GM21717 (cell line): ENCODE measurements at regions not wholly inside any gene's neighbourhood (a gene's known extent, or its start where the extent isn't known, plus 50 kb on each side); places are given as distances from the start of the nearest gene placed in this dataset.
A peak's percentile ranks its signal among the peaks of the same experiment; 100 is the strongest.

Experiments used
- ATAC-seq: cut with Tn5 transposase; IDR thresholded peaks from one replicate; pipeline ENCODE4 v1.9.1; 2021; ENCODE audit warnings: mild to moderate bottlenecking, moderate library complexity; ENCODE audit not compliant: unreplicated experiment

DNA sequence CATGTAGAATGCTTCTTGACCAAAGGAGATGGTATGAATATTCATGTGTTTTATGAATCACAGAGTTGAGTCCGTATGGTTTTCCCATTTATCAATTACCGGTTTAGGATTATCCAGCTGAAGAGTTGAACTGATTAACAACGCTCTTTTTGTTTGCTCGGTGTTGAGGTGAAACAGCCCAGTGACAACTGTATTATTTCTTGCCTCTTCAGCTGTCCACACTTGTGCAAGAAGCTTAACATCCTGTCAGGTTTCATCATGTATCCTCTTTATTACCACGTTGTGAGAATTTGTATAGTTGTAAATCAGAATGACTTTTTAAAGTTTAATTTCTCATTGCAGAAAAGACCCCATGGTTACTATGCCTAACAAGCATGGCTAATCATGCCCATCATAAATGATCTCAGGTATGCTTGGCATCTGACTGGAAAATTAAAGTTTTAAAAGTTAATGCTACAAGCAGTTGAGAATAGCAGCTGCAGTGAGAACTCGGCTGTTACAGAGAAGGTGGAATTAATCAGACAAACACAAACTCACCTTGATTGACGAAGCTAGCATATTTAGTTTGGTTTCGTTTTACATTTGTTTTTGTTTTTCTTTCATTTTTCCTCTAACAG, 563.2 kb upstream of the ADGRL2 start:
- no peak for ATAC-seq

DNA sequence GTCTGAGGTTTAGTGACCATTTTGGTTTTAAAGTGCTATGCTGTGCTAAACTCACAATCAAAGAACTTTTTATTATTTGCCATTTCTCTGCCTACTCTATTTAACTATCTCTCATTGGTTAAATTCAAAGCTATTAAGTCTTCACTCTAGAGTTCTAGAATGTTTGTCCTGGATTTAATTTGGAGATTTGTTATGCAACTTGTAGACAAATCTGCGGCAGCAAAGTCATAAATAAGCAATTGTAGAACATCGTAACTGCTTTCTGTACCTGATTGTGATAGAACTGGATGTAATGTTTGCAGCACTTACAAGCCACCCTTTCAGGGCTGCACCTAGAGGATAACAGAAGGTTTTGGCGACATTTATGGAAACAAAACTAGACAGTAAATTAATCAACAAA, 566.5 kb upstream of the ADGRL2 start:
- no peak for ATAC-seq

DNA sequence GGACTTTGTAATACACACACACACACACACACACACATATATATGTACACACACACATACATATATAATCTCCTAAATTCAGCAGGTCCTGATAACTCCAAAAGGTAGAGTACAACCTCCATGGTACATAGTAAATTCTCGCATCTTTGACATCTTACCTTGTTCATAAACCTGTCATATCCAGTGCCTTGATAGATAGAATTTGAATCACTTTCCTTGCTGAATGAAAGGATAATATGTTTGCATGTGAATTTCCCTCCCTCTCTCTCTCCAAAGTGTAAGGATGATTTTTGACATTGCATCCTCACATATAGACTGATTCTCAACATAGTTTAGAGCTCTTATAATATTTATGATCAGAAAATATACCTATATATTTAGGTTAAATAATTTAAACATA, 567.1 kb upstream of the ADGRL2 start:
- no peak for ATAC-seq

DNA sequence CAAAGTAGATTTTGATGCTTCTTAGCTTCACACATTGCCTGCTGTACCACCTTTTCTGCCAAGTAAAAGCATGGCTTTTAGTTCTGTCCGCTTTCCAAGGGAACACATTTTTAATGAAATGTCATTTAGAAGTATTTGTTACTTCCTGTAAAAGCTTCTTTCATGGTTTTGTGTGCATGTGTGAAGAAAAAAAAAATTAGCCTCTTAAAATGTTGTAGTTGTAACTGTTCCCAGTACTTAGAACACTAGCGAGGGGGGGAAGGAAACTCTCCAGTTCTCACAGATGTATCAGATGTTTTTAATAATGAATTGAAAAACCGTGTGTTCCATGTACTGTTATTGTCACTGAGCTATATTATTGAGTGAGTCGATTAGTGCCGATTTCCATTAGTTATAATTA, 568.3 kb upstream of the ADGRL2 start:
- ATAC-seq, result no peak

DNA sequence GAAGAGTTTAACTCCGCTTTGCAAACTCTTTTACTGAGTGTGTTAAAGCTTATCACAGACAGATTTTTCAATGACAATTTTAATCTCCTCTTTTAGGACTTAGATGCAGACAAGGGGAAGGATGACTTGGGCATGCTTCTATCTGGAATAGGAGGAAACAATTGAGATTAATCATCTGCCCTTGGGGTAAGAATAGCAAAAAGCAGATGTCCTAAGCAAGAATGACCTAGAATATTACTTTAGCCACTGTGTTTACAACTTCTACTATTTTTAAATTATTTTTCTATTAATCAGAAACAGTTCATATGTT, 569.0 kb upstream of the ADGRL2 start:
- ATAC-seq, result no peak

DNA sequence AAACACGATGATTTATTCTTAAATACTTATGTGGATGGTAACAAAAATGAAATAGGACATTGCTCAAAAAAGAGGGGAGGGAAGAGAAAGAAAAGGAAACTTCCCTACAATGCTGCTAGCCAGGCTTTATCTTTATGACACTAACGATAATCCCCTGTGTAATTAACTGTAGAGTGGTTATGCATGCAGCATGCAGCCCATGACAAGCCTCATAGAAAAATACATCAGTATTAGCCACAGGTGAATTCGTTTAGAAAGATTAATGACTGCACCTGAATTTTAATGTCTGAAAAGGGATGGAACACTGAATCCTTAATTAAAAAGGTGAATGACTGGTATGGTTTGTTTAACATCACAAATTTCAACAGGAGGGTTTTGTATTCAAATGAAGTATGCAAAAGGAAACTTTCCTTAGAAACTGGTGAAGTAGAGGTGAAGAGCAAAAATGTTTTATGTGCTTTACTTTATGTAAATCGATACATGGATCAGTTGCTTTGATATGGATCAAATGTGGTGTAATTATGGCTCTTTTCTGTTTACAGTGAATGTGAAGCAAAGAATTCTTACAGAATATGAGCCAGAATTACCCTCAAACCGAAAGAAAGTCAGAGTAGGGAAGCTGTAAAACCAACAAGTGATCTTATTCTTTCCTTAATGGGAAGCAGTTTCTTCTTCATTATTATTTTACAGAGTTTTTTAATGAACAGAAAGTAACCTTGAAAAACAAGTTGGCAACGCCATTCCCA, 569.6 kb upstream of the ADGRL2 start:
- ATAC-seq, result no peak

DNA sequence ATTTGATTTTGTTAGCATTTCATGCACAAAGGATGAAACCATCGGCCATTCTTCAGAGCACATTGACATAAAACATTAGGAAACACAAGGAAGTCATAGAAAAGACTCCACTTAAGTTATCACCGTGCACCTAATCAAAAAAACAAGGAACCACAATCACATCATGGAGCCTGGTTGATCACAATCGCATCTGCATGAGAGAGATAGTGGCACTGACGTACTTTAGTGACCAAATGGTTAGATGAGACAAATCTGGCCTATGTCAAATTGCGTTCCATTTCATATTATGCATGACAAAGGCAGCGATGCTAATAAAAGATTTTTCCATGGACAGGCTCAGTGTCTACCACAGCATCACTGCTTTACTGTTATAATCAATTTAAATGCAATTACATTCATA, 571.8 kb upstream of the ADGRL2 start:
- no peak for ATAC-seq

DNA sequence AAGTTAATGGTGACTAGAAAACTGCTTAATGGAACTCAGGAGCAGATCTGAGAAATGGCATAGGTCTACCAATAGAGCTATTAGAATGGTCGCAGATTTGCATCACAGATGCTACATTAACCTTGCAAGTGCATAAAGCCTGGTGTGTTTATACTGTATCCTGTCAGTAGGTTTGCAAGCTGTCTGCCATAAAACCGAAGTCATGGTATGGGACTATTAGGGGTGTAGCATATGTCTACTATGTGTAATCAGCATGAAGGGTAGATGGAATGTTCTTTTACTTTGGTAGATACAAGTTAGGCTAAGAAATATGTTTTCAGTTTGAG, 574.2 kb upstream of the ADGRL2 start:
- no peak for ATAC-seq

DNA sequence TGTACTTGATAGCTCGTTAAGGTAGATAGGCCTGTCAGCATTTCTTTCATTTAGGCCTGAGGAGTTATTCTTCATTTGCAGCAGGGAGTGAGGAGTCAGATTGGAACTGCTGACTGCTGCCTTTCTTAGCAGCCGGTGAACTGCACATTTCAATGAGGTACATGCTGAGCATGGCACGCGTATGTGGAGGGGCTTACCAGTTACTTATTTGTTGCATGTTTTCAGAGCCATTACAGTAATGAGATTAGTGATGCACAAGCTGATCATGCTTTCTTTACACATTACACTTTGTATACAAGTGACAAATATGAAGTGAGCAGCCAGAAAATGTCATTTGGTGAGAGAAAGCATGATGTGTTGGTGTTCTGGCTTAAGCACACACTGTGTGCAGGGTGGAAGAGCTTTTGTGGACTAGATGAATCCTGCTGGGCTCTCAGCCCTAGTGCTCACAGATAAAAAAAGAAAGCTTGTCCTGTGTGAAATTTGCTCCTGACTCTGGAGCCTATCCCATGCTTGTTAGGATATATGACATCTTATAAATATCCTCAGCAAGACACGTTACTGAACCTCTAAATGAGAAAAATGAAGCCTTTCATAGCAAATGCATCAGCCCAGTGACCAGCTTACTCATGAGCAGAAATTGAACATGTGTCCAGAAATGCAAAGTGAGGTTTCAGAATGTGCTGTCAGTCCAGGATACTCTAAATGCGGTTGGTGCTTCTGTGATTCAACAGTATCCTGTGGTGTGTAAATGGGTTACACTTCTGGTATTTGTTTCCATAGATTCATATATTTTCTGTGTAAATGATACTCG, 574.7 kb upstream of the ADGRL2 start:
- peak; percentile 88 for ATAC-seq

DNA sequence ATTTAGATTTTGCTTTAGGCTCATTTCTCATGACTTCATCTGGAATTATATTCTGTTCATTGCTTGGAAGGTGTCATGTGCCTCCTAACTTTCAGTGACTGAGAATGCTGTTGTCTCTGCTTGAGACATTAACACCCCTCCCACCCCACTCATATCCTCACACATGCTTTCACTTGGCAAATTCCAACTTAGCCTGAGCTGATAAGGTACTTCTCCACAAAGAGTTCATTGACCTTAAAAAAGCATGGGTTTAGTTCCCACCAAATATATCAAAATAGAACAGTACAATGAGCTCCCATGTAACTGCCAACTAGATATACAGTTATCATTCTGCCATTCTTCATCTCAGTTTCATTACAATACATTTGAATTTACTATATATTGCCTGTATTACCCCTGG, 576.5 kb upstream of the ADGRL2 start:
- ATAC-seq, result no peak

DNA sequence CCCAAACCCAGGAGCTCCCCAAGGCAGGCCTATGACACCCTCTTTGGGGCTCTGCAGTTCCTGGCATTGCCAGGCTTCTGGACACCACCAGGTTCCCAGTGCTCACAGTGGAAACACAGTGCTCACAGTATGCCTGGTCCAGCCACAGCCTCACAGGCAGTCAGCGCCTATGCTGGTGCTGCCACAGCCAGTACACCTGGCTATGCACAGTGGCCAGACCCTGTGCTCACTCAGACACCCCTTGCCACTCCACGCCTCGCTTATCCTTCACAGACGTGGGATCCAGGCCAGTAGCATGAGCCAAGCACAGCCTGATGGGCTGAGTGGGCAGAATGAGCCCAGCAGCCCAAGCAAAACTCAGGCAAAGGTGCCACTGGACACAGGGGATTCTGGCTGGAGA, 579.2 kb upstream of the ADGRL2 start:
- no peak for ATAC-seq

DNA sequence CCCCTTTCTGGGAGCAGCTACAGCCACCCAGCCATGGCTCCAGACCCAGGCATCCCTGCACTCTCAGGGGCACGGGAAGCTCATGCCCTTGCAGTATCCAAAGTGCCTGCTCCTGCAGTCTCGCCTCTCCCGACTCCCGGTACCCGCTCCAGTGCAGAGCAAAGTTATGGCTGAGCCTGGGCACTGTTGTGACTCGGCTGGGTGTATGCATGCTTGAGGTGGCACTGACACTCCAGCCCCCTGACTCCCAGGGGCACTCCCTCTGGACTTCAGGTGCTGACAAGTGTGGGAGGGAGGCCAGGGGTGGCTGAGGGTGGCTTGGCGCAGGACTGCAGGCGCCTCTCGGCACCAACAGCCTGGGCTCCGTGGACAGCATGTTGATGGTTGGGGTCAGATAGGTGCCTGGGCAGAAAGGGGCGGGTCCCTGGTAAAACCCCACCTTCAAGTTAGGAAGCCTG, 580.1 kb upstream of the ADGRL2 start:
- no peak for ATAC-seq

DNA sequence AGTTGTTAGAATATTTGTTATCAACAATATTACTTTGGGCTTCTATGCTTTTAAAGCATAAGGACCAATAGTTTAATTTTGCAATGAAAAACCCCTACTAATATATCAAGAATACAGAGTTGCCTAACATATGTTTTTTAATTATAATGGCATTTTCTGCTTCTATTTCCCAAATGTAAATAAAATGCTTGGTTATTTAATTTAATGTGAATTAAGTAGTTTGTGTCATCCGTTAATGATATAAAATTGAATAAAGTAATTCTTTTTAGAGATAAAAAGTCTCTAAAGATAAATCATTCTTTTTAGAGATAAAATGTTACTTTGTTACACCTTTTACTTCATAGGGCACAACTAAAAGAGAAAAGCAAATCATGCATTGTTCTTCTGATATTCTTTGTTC, 583.7 kb upstream of the ADGRL2 start:
- no peak for ATAC-seq

DNA sequence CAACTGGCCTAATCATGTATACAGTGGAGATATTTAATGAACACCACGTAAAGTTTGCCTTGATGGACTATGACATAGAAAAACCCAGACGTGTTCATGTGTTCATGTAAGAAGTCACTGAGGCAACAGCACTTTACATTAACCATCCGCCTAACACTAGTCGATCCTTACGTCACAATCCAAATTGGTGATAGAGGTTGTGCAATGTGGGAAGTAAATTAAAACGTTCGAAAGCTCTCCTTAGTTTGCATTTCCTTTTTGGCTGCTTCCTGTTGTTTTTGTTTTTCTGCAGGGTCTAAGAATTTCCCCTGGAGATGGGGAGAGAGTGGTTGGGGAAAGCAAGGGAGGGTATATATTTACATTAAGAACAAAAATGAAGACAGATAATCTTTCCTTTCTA, 587.5 kb upstream of the ADGRL2 start:
- no peak for ATAC-seq

DNA sequence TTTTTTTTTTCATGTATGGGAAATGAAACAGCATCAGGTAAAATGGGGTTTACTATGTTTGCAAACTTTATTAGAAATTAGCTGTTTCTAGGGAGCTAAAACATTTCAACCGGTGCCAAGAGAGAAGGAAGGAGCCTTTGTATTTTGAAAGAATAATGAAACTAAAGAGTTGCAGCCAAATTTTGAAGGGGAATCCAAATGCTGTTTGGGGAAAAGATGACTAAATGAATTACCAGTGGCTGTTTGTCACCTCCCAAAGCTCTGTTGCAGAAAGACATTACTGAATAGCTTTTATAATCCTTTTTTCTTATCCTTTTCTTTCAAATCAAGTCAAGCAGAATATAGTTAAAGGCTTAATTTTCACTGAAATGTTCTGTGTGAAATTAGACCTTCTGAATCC, 591.3 kb upstream of the ADGRL2 start:
- ATAC-seq, result no peak

DNA sequence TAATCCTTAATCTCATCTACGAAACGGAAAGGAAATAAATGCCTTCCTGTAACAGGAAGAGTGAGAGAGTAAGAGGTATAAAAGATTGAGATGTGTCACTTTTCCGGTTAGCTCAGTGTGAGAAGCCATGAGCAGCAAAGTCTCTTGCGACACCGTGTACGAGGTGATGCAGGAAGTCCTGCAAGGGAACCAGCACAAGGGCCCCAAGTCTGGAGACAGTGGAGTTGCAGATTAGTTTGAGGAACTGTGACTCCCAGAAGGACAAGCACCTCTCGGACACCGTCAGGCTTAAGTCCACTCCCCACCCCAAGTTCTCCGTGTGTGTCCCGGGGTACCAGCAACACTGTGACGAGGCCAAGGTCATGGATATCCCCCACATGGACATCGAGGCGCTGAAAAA, 592.3 kb upstream of the ADGRL2 start:
- ATAC-seq, result no peak

DNA sequence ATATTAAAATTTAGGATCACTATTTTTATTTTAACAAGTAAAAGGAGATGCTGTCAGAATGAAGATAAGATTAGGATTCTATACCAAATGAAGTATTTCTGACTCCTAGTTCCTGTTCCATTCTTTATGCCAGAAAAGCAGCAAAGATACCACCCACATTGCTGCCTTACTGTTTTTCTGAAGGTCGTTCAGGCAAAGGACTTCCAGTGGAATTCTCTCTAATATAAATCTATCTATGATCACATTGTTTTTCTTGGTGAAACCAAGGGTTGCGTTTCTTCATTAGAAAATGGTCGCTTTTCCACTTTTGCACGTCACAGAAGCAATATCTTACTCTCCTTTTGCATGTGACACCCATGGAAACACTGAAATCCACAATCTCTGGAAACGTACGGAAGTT, 594.8 kb upstream of the ADGRL2 start:
- no peak for ATAC-seq

DNA sequence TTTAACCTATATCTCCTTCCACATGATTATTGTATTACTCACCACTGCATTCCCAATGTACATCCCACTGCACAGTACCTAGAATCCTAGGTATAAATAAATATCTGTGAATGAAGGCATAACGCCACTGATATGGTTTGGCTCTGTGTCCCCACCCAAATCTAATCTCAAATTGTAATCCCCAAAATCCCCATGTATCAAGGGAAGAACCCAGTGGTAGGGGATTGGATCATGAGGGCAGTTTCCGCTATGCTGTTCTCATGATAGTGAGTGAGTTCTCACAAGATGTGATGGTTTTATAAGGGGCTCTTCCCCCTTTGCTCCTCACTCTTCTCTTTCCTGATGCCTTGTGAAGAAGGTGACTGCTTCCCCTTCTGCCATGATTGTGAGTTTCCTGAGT, 599.0 kb upstream of the ADGRL2 start:
- ATAC-seq, result no peak

DNA sequence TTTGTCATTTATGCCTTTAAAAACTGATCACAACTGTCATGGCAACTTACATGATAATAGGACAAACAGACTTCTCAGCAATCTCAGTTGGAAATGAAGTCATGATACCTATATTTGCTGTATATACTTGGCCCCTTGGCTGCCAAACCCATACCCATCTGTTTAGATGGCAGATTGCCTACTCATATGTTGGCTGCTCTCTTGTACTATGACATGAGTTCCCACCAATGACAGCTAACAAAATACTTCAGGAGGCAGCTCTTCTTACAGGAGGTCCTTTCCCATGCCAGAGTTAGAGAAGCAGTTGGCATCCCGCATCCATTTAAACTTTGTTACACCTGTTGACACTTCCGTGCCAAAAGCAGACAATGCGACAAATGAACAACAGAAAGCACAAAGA, 603.1 kb upstream of the ADGRL2 start:
- no peak for ATAC-seq

DNA sequence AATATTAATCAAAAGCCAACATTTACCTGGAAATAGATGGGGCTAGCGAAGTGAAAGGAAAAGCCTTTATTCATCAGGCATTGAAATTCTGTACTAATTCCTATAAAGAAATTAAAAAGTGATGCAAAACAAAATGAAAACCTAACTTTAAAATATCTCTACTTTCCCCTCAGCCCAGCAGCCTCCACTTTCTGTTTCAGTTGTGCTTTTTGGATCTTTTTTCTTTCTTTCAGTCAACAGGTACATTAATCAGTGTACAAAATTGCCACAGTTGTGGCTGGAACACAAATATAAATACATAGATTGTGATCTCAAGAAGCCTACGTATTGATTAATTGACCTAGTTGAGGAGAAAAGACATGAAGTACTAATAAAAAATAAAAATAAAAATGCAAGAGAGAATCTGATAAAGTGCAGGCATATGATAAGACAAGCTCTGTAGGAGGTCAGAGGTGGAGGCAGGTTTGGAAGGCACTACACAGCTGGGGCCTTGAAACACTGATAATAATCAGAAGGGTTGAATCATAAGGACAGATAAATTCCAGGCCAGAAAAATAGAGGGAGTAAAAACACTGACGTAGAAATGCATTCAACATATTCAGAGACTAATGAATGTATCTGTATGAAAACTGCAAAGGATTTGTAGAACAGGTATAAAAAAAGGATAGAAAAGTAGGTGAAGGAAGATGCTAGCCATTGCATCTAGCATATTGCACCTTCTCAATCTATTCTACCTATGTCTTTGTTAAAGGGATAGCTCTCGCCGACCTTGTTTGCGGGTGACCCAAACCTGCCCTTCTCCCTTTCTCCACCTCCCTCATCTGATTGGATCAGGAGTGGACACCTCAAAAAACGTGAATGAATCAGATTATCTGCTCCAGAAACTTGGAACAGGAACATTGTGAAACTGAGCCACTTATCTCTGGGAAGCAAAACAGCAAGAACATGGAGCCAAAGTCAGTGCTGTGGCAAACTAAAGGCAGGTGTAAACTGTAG, 607.8 kb upstream of the ADGRL2 start:
- no peak for ATAC-seq

DNA sequence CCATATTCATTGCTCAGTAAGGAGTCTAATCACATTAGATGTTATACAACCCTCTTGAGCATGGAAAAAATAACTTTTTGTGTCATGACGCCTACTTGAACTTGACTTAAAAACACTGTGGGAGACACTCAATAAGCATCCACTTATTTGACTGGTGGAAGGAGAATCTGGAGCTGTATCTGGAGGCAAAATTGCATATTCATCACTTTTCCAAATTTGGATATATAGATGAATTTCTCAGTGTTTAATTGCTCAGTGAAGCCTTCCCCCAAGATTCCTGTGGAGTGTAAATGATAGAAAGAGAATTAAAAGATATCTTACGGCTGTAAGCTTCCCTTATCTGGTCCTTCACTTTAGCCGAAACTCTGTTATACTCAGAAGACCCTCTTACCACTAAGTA, 610.7 kb upstream of the ADGRL2 start:
- ATAC-seq, result no peak
